ENCODE measurements at regions not wholly inside any gene's neighbourhood (a gene's known extent, or its start where the extent isn't known, plus 50 kb on each side); places are given as distances from the start of the nearest gene placed in this dataset.

- H3K4me1 Mint-ChIP-seq (ENCODE audit: low read depth, unreplicated experiment) = peaks cover 10% of the 10 kb centered on the region
Measured at GRCh38 chr3:146817704-146818103, 212.6 kb upstream of the PLSCR5 start.

GRCh38 chr3:146814601-146815315 is 209.6 kb upstream of the PLSCR5 start:
- Histone ChIP-seq H3K4me3 (ENCODE audit: insufficient read depth, low read depth, low read length) (no peak overlapping the region), H3K9me3 (ENCODE audit: insufficient read depth, low read depth, low read length) (no peaks in the 10 kb centered on the region), H3K79me2 (ENCODE audit: insufficient read depth, low read length) (no peaks in the 10 kb centered on the region), H3K27ac (ENCODE audit: low read depth, low read length) (peak overlapping the region; percentile 70), H2AFZ (ENCODE audit: low read depth, low read length) (no peak overlapping the region), H3K27me3 (ENCODE audit: insufficient read depth, low read length) (no peaks in the 10 kb centered on the region), H3K36me3 (ENCODE audit: insufficient read depth, low read length) (no peaks in the 10 kb centered on the region), H4K20me1 (ENCODE audit: insufficient read depth, low read length) (no peaks in the 10 kb centered on the region), H3K4me2 (ENCODE audit: low read length) (peak overlapping the region; percentile 45), H3K4me1 (ENCODE audit: insufficient read depth, low read length) (no peaks in the 10 kb centered on the region), H3K9ac (ENCODE audit: low read length) (peak overlapping the region; percentile 28)
- Mint-ChIP-seq H3K36me3 (ENCODE audit: low read depth, unreplicated experiment) (no peaks in the 10 kb centered on the region), H3K27ac (ENCODE audit: unreplicated experiment) (peak overlapping the region; percentile 98), H3K4me1 (ENCODE audit: low read depth, unreplicated experiment) (peaks cover 10% of the 10 kb centered on the region), H3K27me3 (ENCODE audit: low read depth, unreplicated experiment) (no peaks in the 10 kb centered on the region), H3K9me3 (ENCODE audit: unreplicated experiment) (no peaks in the 10 kb centered on the region), H3K4me3 (ENCODE audit: unreplicated experiment) (no peak overlapping the region)
- DNase-seq (ENCODE audit: low read depth) (peak; percentile 51), FAIRE-seq (peak; percentile 32)
- TF ChIP-seq CTCF (IDR thresholded peaks at IDR 0.05; ENCODE audit: insufficient read depth, low read depth, low read length) (no peak), EZH2 (IDR thresholded peaks at IDR 0.05; ENCODE audit: insufficient read depth, low read length) (no peak)

More at GRCh38 chr3:146817704-146818103, 212.6 kb upstream of the PLSCR5 start:
- Histone ChIP-seq H3K27me3 (ENCODE audit: insufficient read depth, low read length) (no peaks in the 10 kb centered on the region), H3K36me3 (ENCODE audit: insufficient read depth, low read length) (no peaks in the 10 kb centered on the region), H3K79me2 (ENCODE audit: insufficient read depth, low read length) (no peaks in the 10 kb centered on the region), H4K20me1 (ENCODE audit: insufficient read depth, low read length) (no peaks in the 10 kb centered on the region), H3K27ac (ENCODE audit: low read depth, low read length) (no peak overlapping the region), H3K4me1 (ENCODE audit: insufficient read depth, low read length) (no peaks in the 10 kb centered on the region), H2AFZ (ENCODE audit: low read depth, low read length) (no peak overlapping the region), H3K9ac (ENCODE audit: low read length) (no peak overlapping the region), H3K9me3 (ENCODE audit: insufficient read depth, low read depth, low read length) (no peaks in the 10 kb centered on the region), H3K4me2 (ENCODE audit: low read length) (no peak overlapping the region), H3K4me3 (ENCODE audit: insufficient read depth, low read depth, low read length) (no peak overlapping the region)
- H3K9me3 Mint-ChIP-seq (ENCODE audit: unreplicated experiment) = no peaks in the 10 kb centered on the region
- TF ChIP-seq CTCF (IDR thresholded peaks at IDR 0.05; ENCODE audit: insufficient read depth, low read depth, low read length) = peak; percentile 61
- no peak for TF ChIP-seq EZH2 (IDR thresholded peaks at IDR 0.05; ENCODE audit: insufficient read depth, low read length)
- no peaks in the 10 kb centered on the region for H3K36me3 Mint-ChIP-seq (ENCODE audit: low read depth, unreplicated experiment)
- no peak overlapping the region for H3K4me3 Mint-ChIP-seq (ENCODE audit: unreplicated experiment)
- H3K27me3 Mint-ChIP-seq (ENCODE audit: low read depth, unreplicated experiment) = no peaks in the 10 kb centered on the region
- FAIRE-seq = peak; percentile 94
- DNase-seq (ENCODE audit: low read depth) = peak; percentile 15
- H3K27ac Mint-ChIP-seq (ENCODE audit: unreplicated experiment) = no peak overlapping the region

- peak; percentile 49 for FAIRE-seq
- no peaks in the 10 kb centered on the region for H3K36me3 Mint-ChIP-seq (ENCODE audit: low read depth, unreplicated experiment)
- Histone ChIP-seq H3K4me2 (ENCODE audit: low read length) (no peak overlapping the region), H3K4me3 (ENCODE audit: insufficient read depth, low read depth, low read length) (no peak overlapping the region), H3K4me1 (ENCODE audit: insufficient read depth, low read length) (no peaks in the 10 kb centered on the region), H3K79me2 (ENCODE audit: insufficient read depth, low read length) (no peaks in the 10 kb centered on the region), H3K9ac (ENCODE audit: low read length) (no peak overlapping the region), H4K20me1 (ENCODE audit: insufficient read depth, low read length) (no peaks in the 10 kb centered on the region), H2AFZ (ENCODE audit: low read depth, low read length) (peak overlapping the region; percentile 50), H3K27me3 (ENCODE audit: insufficient read depth, low read length) (no peaks in the 10 kb centered on the region), H3K27ac (ENCODE audit: low read depth, low read length) (peak overlapping the region; percentile 6), H3K36me3 (ENCODE audit: insufficient read depth, low read length) (no peaks in the 10 kb centered on the region), H3K9me3 (ENCODE audit: insufficient read depth, low read depth, low read length) (no peaks in the 10 kb centered on the region)
- no peak for TF ChIP-seq CTCF (IDR thresholded peaks at IDR 0.05; ENCODE audit: insufficient read depth, low read depth, low read length)
- no peak for TF ChIP-seq EZH2 (IDR thresholded peaks at IDR 0.05; ENCODE audit: insufficient read depth, low read length)
- peak; percentile 8 for DNase-seq (ENCODE audit: low read depth)
- H3K4me3 Mint-ChIP-seq (ENCODE audit: unreplicated experiment) = no peak overlapping the region
- H3K27ac Mint-ChIP-seq (ENCODE audit: unreplicated experiment) = no peak overlapping the region
- H3K4me1 Mint-ChIP-seq (ENCODE audit: low read depth, unreplicated experiment) = peaks cover 10% of the 10 kb centered on the region
- no peaks in the 10 kb centered on the region for H3K27me3 Mint-ChIP-seq (ENCODE audit: low read depth, unreplicated experiment)
- no peaks in the 10 kb centered on the region for H3K9me3 Mint-ChIP-seq (ENCODE audit: unreplicated experiment)
Measured at GRCh38 chr3:146813496-146813895, 208.3 kb upstream of the PLSCR5 start.
